HUES6 (cell line): ENCODE measurements at regions not wholly inside any gene's neighbourhood (a gene's known extent, or its start where the extent isn't known, plus 50 kb on each side); places are given as distances from the start of the nearest gene placed in this dataset.

ENCODE experiments used
- H3K27ac ChIP-seq: 2 replicates; pipeline ENCODE4 v1.7.0; 2013; ENCODE audit warnings: low read depth, mild to moderate bottlenecking, low read length, inconsistent platforms
- H3K27me3 ChIP-seq: 2 replicates; pipeline ENCODE4 v1.6.1; 2013; ENCODE audit warnings: low read length; ENCODE audit not compliant: control insufficient read depth, insufficient read depth
- H3K36me3 ChIP-seq: 2 replicates; pipeline ENCODE4 v1.6.1; 2013; ENCODE audit warnings: low read length; ENCODE audit not compliant: control insufficient read depth, insufficient read depth
- H3K4me1 ChIP-seq: 2 replicates; pipeline ENCODE4 v1.6.1; 2013; ENCODE audit warnings: low read length; ENCODE audit not compliant: control insufficient read depth, insufficient read depth
- H3K4me3 ChIP-seq: 2 replicates; pipeline ENCODE4 v1.5.1; 2013; ENCODE audit warnings: low read depth, low read length
- H3K9ac ChIP-seq: one replicate; pipeline ENCODE4 v1.6.1; 2013; ENCODE audit warnings: mild to moderate bottlenecking, low read length
- H3K9me3 ChIP-seq: 2 replicates; pipeline ENCODE4 v1.6.1; 2013; ENCODE audit warnings: low read depth, low read length; ENCODE audit not compliant: control insufficient read depth, insufficient read depth

DNA sequence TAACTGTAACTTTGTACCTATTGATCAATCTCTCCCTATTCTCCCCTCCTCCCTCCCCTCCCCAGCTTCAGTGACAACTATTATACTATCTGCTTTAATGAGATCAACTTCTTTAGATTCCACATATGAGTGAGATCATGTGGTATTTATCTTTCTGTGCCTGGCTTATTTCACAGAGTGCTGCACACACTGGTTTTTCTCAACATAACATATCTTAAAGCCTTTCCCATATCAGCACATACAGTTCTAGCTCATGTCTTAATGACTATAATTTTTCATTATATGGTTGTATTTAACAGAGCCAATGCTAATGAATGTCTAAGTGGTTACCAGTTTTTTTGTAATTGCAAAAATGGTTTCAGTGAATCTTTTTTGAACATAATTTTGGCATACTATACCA lies 340.3 kb upstream of the DDI1 start:
- Histone ChIP-seq H3K4me3 (no peak overlapping the region), H3K27ac (no peak overlapping the region), H3K36me3 (no peaks in the 10 kb centered on the region), H3K4me1 (no peaks in the 10 kb centered on the region), H3K9ac (no peak overlapping the region), H3K9me3 (no peaks in the 10 kb centered on the region), H3K27me3 (no peaks in the 10 kb centered on the region)

DNA sequence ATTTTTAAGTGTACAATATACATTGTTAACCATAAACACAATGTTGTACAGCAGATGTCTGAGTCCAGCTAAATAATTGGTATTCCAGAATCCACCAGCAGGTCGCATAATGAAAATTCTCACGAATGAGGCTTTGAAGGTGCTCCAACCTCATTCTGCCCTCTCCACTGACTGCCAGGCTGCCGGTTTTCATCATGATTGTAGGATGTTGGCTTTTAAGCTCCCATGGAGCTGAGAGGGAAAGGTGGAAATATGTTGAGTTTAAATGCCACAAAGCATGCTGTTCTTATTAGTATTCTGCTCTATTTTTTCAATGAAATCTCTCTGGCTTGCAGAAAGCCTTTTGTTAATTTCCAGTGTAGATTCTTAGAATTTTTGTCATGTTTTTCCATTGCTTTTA lies 337.2 kb upstream of the DDI1 start:
- Histone ChIP-seq H3K9ac (no peak overlapping the region), H3K36me3 (no peaks in the 10 kb centered on the region), H3K27ac (no peak overlapping the region), H3K4me1 (no peaks in the 10 kb centered on the region), H3K9me3 (no peaks in the 10 kb centered on the region), H3K4me3 (no peak overlapping the region), H3K27me3 (no peaks in the 10 kb centered on the region)

DNA sequence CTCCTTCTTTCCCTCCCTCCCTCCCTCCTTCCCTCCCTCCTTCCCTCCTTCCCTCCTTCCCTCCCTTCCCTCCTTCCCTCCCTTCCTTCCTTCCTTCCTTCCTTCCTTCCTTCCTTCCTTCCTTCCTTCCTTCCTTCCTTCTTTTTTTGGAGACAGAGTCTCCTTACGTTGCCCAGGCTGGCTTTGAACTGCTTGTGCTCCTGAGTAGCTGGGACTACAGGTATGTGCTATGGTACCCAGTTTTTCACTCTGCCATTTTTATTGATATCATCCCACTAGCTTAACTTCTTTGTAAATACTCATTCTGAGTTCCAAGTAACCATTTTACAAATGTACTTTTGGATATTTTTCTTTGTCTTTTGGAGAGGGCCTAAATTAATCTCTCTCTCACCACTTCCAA lies 336.8 kb upstream of the DDI1 start:
- H3K9ac ChIP-seq, result no peak overlapping the region
- H3K4me1 ChIP-seq, result no peaks in the 10 kb centered on the region
- no peaks in the 10 kb centered on the region for H3K27me3 ChIP-seq
- no peaks in the 10 kb centered on the region for H3K36me3 ChIP-seq
- no peak overlapping the region for H3K4me3 ChIP-seq
- no peak overlapping the region for H3K27ac ChIP-seq
- no peaks in the 10 kb centered on the region for H3K9me3 ChIP-seq

DNA sequence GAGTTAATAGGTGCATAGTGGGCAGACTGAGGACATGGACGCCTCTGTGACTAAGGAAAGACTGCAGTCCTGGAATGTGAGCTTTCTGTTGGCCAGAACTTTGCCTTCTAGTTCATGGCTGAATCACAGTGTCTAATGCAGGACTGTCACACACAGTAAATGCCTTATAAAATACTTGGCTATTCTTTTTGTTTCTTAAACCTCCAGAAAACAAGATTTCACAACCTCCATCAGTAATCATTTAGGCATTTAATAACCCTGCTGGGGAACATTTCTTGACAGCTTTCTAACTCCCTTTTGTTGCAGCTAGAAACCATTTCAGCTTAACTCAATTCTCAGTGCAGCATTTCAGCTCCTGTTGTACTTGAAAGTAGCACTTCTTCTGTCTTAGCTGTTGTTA lies 335.8 kb upstream of the DDI1 start:
- no peak overlapping the region for H3K27ac ChIP-seq
- H3K4me1 ChIP-seq, result no peaks in the 10 kb centered on the region
- no peaks in the 10 kb centered on the region for H3K36me3 ChIP-seq
- H3K9ac ChIP-seq, result no peak overlapping the region
- H3K9me3 ChIP-seq, result no peaks in the 10 kb centered on the region
- no peaks in the 10 kb centered on the region for H3K27me3 ChIP-seq
- H3K4me3 ChIP-seq, result no peak overlapping the region

DNA sequence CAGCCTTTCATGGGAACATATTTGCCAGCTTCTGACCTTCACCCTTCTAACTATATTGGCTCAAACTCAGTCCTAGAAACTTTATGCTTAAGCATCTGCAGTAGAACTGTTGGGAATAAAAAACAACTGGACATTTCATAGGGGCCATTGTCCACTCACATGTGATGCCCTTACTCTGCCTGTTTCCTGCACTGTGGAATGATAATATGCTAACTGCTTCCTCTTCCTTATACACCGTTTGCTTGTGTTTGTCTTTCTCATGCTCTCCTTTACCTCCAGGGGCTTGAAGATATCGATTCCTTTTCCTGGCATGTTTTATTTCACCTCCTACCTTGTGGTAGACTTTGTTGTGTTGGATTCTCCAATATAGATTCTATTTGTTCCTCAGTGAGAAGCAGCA lies 333.0 kb upstream of the DDI1 start:
- Histone ChIP-seq H3K27ac (no peak overlapping the region), H3K9ac (no peak overlapping the region), H3K9me3 (no peaks in the 10 kb centered on the region), H3K36me3 (no peaks in the 10 kb centered on the region), H3K4me1 (no peaks in the 10 kb centered on the region), H3K27me3 (no peaks in the 10 kb centered on the region), H3K4me3 (no peak overlapping the region)

DNA sequence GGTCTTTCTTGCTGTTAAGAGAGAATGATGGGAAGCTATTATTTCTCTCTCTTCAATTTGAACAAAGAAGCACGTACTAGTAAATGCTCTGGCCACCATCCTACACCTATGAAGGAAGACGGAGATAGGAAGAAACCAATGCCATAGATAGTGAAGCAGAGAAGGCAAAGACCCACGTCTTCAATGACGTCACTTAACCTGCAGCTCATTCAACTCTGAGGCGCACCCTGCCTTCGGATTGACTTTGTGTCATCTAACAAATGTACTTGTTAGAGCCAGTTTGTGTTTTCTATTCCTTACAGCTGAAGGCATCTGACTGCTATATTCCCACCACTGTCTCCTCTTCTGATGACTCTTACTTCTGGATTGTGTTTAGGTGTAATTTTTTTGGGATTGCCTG lies 332.5 kb upstream of the DDI1 start:
- no peak overlapping the region for H3K4me3 ChIP-seq

DNA sequence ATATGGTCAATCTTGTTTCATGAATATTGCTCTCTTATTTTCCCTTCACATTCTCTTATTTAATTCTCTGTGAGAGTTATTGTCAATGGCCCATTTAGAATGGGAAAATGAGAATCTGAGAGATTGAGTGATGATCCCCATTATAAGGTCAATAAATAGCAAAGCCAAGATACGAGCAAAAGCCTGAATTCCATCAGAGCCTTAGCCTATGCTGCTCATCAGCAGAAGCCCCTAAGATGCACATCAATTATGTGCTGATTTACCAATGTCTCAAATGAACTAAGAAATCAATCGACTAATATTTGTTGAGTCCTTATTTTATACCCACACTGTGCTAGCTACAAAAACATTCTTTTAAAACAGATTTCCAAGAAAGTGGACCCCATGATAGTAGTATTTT lies 330.8 kb upstream of the DDI1 start:
- H3K9ac ChIP-seq, result no peak overlapping the region
- no peak overlapping the region for H3K27ac ChIP-seq
- no peaks in the 10 kb centered on the region for H3K4me1 ChIP-seq
- 0 out of 2 replicates have a peak, but pooled peaks cover 3% of the 10 kb centered on the region for H3K9me3 ChIP-seq
- H3K36me3 ChIP-seq, result no peaks in the 10 kb centered on the region
- H3K4me3 ChIP-seq, result no peak overlapping the region
- H3K27me3 ChIP-seq, result no peaks in the 10 kb centered on the region

More for the DNA sequence above, 332.5 kb upstream of the DDI1 start:
- H3K9ac ChIP-seq, result no peak overlapping the region
- no peaks in the 10 kb centered on the region for H3K9me3 ChIP-seq
- no peaks in the 10 kb centered on the region for H3K4me1 ChIP-seq
- H3K27ac ChIP-seq, result no peak overlapping the region
- H3K36me3 ChIP-seq, result no peaks in the 10 kb centered on the region
- H3K27me3 ChIP-seq, result no peaks in the 10 kb centered on the region

DNA sequence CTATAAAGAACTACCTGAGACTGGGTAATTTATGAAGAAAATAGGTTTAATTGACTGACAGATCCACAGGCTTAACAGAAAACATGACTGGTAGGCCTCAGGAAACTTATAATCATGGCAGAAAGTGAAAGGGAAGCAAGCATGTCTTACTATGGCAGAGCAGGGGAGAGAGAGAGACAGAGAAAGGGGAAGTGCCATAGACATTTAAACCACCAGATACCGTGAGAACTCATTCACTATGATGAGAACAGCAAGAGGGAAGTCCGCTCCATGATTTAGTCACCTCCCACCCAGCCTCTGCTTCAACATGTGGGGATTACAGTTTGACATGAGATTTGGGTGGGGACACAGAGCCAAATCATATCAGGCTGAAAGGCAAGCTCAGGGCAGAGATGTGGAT lies 327.1 kb upstream of the DDI1 start:
- 0 out of 2 replicates have a peak, but pooled peaks cover 3% of the 10 kb centered on the region for H3K9me3 ChIP-seq
- no peaks in the 10 kb centered on the region for H3K36me3 ChIP-seq
- H3K9ac ChIP-seq, result no peak overlapping the region
- H3K27me3 ChIP-seq, result no peaks in the 10 kb centered on the region
- H3K4me3 ChIP-seq, result no peak overlapping the region
- H3K27ac ChIP-seq, result no peak overlapping the region
- H3K4me1 ChIP-seq, result no peaks in the 10 kb centered on the region

DNA sequence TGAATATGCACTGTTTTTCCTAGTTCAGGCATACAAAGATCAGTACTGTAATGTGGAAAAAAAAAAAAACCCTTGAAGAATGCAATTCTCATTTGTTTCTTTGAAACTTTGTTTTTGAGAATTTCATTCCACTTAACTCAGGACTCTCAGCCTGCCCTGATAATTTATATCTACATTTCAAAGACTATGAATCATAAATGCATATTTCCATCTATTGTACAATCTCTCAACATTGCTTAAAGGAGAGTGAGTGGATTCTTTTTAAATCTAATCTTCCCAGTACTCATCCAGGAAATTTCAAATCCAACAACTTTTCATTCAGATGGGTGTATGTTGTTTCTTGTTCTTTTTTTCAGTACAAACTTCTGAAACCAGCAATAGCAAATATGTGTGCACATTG lies 322.2 kb upstream of the DDI1 start:
- Histone ChIP-seq H3K9me3 (0 out of 2 replicates have a peak, but pooled peaks cover 3% of the 10 kb centered on the region), H3K4me3 (no peak overlapping the region), H3K36me3 (no peaks in the 10 kb centered on the region), H3K4me1 (no peaks in the 10 kb centered on the region), H3K27me3 (no peaks in the 10 kb centered on the region), H3K27ac (no peak overlapping the region), H3K9ac (no peak overlapping the region)

DNA sequence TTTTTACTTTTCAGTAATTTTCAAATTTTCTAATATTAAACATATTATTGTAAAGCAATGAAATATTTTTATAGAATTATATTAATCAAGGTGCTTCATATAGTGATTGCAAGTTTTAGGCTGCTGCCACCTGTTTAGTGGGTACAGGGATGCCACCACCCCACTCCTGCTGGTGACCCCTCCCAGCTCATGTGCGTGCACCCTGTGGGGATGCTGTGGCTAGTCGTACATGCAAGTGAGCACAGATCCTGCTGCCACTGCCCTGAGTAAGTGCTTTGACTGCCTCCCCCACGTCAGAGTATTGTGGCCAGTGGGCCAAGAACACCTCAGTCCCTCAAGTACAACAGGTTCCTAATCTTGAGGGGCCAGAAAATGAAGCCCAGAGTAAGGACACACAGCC lies 320.1 kb upstream of the DDI1 start:
- Histone ChIP-seq H3K9me3 (no peaks in the 10 kb centered on the region), H3K4me3 (no peak overlapping the region), H3K27me3 (no peaks in the 10 kb centered on the region), H3K4me1 (no peaks in the 10 kb centered on the region), H3K9ac (no peak overlapping the region), H3K36me3 (no peaks in the 10 kb centered on the region), H3K27ac (no peak overlapping the region)

DNA sequence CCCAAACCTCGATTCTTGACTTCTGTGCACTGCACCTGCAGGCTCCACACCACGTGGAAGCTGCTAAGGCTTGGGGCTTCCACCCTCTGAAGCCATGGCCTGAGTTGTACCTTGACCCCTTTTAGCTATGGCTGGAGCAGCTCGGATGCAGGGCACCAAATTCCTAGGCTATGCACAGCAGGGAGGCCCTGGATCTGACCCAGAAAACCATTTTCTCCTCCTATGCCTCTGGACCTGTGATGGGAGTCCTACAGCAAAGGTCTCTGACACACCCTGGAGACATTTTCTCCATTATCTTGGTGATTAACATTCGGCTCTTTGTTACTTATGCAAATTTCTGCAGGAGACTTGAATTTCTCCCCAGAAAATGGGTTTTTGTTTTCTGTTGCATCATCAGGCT lies 309.2 kb upstream of the DDI1 start:
- no peaks in the 10 kb centered on the region for H3K36me3 ChIP-seq
- no peak overlapping the region for H3K9ac ChIP-seq
- H3K9me3 ChIP-seq, result peaks cover 52% of the 10 kb centered on the region
- H3K27me3 ChIP-seq, result no peaks in the 10 kb centered on the region
- H3K4me1 ChIP-seq, result no peaks in the 10 kb centered on the region
- no peak overlapping the region for H3K4me3 ChIP-seq
- H3K27ac ChIP-seq, result no peak overlapping the region

DNA sequence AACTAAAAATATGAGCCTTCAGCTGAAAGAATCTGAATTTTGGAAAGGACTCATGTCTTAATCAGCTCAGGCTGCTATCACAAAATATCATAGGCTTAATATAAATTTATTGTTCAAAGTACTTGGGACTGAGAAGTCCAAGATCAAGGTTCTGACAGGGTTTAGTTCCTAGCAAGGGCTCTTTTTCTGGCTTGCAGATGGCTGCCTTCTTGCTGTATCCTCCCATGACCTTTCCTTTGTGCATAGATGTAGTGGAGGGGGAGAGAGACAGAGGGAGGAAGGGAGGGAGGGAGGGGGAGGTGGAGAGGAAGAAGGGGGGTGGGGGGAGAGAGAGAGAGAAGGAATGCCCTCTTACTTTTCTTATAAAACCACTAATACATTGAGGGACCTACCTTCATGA lies 306.8 kb upstream of the DDI1 start:
- peaks cover 37% of the 10 kb centered on the region for H3K9me3 ChIP-seq
- no peak overlapping the region for H3K27ac ChIP-seq
- no peak overlapping the region for H3K4me3 ChIP-seq
- H3K9ac ChIP-seq, result no peak overlapping the region
- no peaks in the 10 kb centered on the region for H3K36me3 ChIP-seq
- no peaks in the 10 kb centered on the region for H3K27me3 ChIP-seq
- H3K4me1 ChIP-seq, result no peaks in the 10 kb centered on the region
